ENCODE measurements at regions not wholly inside any gene's neighbourhood (a gene's known extent, or its start where the extent isn't known, plus 50 kb on each side); places are given as distances from the start of the nearest gene placed in this dataset.

GRCh38 chr10:64036321-64036930, 515.2 kb downstream of the REEP3 start:
- Histone ChIP-seq H3K9me3 (ENCODE audit: low read length) (no peaks in the 10 kb centered on the region), H3K27ac (ENCODE audit: low read depth, low read length, poor library complexity, severe bottlenecking) (no peak overlapping the region), H3F3A (ENCODE audit: insufficient read depth, low read length) (no peaks in the 10 kb centered on the region), H3K9ac (ENCODE audit: low read length) (no peak overlapping the region), H3K36me3 (ENCODE audit: insufficient read depth, low read length) (no peaks in the 10 kb centered on the region), H3K4me2 (ENCODE audit: low read length) (no peak overlapping the region), H3K27me3 (ENCODE audit: insufficient read depth, low read length) (no peaks in the 10 kb centered on the region), H3K4me3 (ENCODE audit: low read depth, low read length, poor library complexity, severe bottlenecking) (no peak overlapping the region), H2AFZ (ENCODE audit: low read length) (no peak overlapping the region), H3K9me2 (ENCODE audit: low read depth, low read length) (no peaks in the 10 kb centered on the region), H3K4me1 (ENCODE audit: insufficient read depth, low read length, severe bottlenecking) (no peaks in the 10 kb centered on the region), H3K79me2 (ENCODE audit: insufficient read depth, low read length) (no peaks in the 10 kb centered on the region), H4K20me1 (ENCODE audit: insufficient read depth, low read length) (no peaks in the 10 kb centered on the region)
- TF ChIP-seq CTCF (IDR thresholded peaks at IDR 0.05; ENCODE audit: low read length) (no peak), EZH2 (IDR thresholded peaks at IDR 0.05; ENCODE audit: borderline replicate concordance, low read length) (no peak)

- no peak for TF ChIP-seq CTCF (IDR thresholded peaks at IDR 0.05; ENCODE audit: low read length)
- TF ChIP-seq EZH2 (IDR thresholded peaks at IDR 0.05; ENCODE audit: borderline replicate concordance, low read length), result no peak
- Histone ChIP-seq H2AFZ (ENCODE audit: low read length) (no peak overlapping the region), H3K4me1 (ENCODE audit: insufficient read depth, low read length, severe bottlenecking) (no peaks in the 10 kb centered on the region), H3K9me2 (ENCODE audit: low read depth, low read length) (no peaks in the 10 kb centered on the region), H3K79me2 (ENCODE audit: insufficient read depth, low read length) (no peaks in the 10 kb centered on the region), H3K9ac (ENCODE audit: low read length) (no peak overlapping the region), H3K36me3 (ENCODE audit: insufficient read depth, low read length) (no peaks in the 10 kb centered on the region), H3K4me2 (ENCODE audit: low read length) (no peak overlapping the region), H3F3A (ENCODE audit: insufficient read depth, low read length) (no peaks in the 10 kb centered on the region), H3K27me3 (ENCODE audit: insufficient read depth, low read length) (no peaks in the 10 kb centered on the region), H3K4me3 (ENCODE audit: low read depth, low read length, poor library complexity, severe bottlenecking) (no peak overlapping the region), H3K27ac (ENCODE audit: low read depth, low read length, poor library complexity, severe bottlenecking) (no peak overlapping the region), H3K9me3 (ENCODE audit: low read length) (no peaks in the 10 kb centered on the region), H4K20me1 (ENCODE audit: insufficient read depth, low read length) (no peaks in the 10 kb centered on the region)
Observed at GRCh38 chr10:64037071-64037661, 516.0 kb downstream of the REEP3 start.

GRCh38 chr10:64038107-64038506, 516.9 kb downstream of the REEP3 start:
- Histone ChIP-seq H3K27ac (ENCODE audit: low read depth, low read length, poor library complexity, severe bottlenecking) (no peak overlapping the region), H3K36me3 (ENCODE audit: insufficient read depth, low read length) (no peaks in the 10 kb centered on the region), H4K20me1 (ENCODE audit: insufficient read depth, low read length) (no peaks in the 10 kb centered on the region), H3K4me3 (ENCODE audit: low read depth, low read length, poor library complexity, severe bottlenecking) (no peak overlapping the region), H2AFZ (ENCODE audit: low read length) (no peak overlapping the region), H3K4me1 (ENCODE audit: insufficient read depth, low read length, severe bottlenecking) (no peaks in the 10 kb centered on the region), H3F3A (ENCODE audit: insufficient read depth, low read length) (no peaks in the 10 kb centered on the region), H3K4me2 (ENCODE audit: low read length) (no peak overlapping the region), H3K9ac (ENCODE audit: low read length) (no peak overlapping the region), H3K27me3 (ENCODE audit: insufficient read depth, low read length) (no peaks in the 10 kb centered on the region), H3K9me2 (ENCODE audit: low read depth, low read length) (no peaks in the 10 kb centered on the region), H3K79me2 (ENCODE audit: insufficient read depth, low read length) (no peaks in the 10 kb centered on the region), H3K9me3 (ENCODE audit: low read length) (no peaks in the 10 kb centered on the region)
- TF ChIP-seq EZH2 (IDR thresholded peaks at IDR 0.05; ENCODE audit: borderline replicate concordance, low read length), result no peak
- no peak for TF ChIP-seq CTCF (IDR thresholded peaks at IDR 0.05; ENCODE audit: low read length)
